Upper lobe of left lung (tissue), 6 donors: ENCODE measurements at regions not wholly inside any gene's neighbourhood (a gene's known extent, or its start where the extent isn't known, plus 50 kb on each side); places are given as distances from the start of the nearest gene placed in this dataset.
A peak's percentile ranks its signal among the peaks of the same experiment; 100 is the strongest.

Experiments
- ATAC-seq, 2 donors: fragments of 200-7000 bp; cut with Tn5 transposase; one replicate each; pipeline ENCODE4 v1.9.1; 2022; ENCODE audit warnings: mild to moderate bottlenecking in 2 of 2, moderate library complexity in 2 of 2; ENCODE audit not compliant: low FRiP score in 2 of 2
- DNase-seq, 2 donors: peaks; one replicate each; pipeline ENCODE4 v3.0.0-alpha.2; 2019 to 2020
- H3K27ac ChIP-seq, 4 donors: fragments of 200-600 bp; sonication (generic); one replicate each; pipeline ENCODE4 v1.5.1; 2016 to 2019
- H3K27me3 ChIP-seq, 4 donors: fragments of 200-600 bp; sonication (generic); one replicate each; pipeline ENCODE4 v1.5.1; 2017 to 2019
- H3K36me3 ChIP-seq, 4 donors: fragments of 200-600 bp; sonication (generic); one replicate each; pipeline ENCODE4 v1.5.1; 2016 to 2019
- H3K4me1 ChIP-seq, 4 donors: fragments of 200-600 bp; sonication (generic); one replicate each; pipeline ENCODE4 v1.5.1; 2018 to 2019
- H3K4me3 ChIP-seq, 4 donors: fragments of 200-600 bp; sonication (generic); one replicate each; pipeline ENCODE4 v1.5.1; 2017 to 2019; ENCODE audit warnings: mild to moderate bottlenecking in 2 of 4, moderate library complexity in 1 of 4
- H3K9me3 ChIP-seq, 4 donors: fragments of 200-600 bp; sonication (generic); one replicate each; pipeline ENCODE4 v1.5.1; 2018 to 2019
- CTCF ChIP-seq, 6 experiments: fragments of 450-650 bp in 4 of 6; fragments of 200-600 bp in 2 of 6; sonication (generic) in 2 of 6; IDR thresholded peaks; one replicate each; pipeline ENCODE4 v1.5.1; 2016 to 2019; ENCODE audit warnings: antibody characterized with exemption in 6 of 6
- EP300 ChIP-seq, 4 donors: sonication (generic); formaldehyde crosslinking; IDR thresholded peaks; one replicate each; pipeline ENCODE4 v1.5.1; 2017; ENCODE audit warnings: antibody characterized with exemption in 4 of 4, control low read depth in 2 of 4
- POLR2A ChIP-seq, 4 donors: fragments of 450-650 bp; IDR thresholded peaks; one replicate each; pipeline ENCODE4 v1.5.1; 2016 to 2017; ENCODE audit warnings: antibody characterized with exemption in 4 of 4, mild to moderate bottlenecking in 2 of 4
- POLR2AphosphoS5 ChIP-seq, 2 donors: sonication (generic); formaldehyde crosslinking; IDR thresholded peaks; one replicate each; pipeline ENCODE4 v1.5.1; 2017; ENCODE audit warnings: antibody characterized with exemption in 2 of 2
- WGBS, 2 donors: methylation state at CpG; one replicate each; pipeline ENCODE4 v1.1.5; 2017 to 2018; 5-methylcytosine and 5-hydroxymethylcytosine counted together
- donor health status: DM: no; HTN: no; CAD: no; lungs with moderate emphysema.
- donor health status: DM: no; HTN: yes; CAD: no; lungs with severe emphysema.

GRCh38 chr22:27494785-27495184 lies 306.8 kb downstream of the MN1 start:
- H3K27ac ChIP-seq, result no peak overlapping the region
- H3K9me3 ChIP-seq, result peaks cover 0 to 13% (median 0%) of the 10 kb centered on the region in 4 donors
- no peaks in the 10 kb centered on the region for H3K27me3 ChIP-seq
- peak in 1 of 2 donors; percentile 31 for DNase-seq
- TF ChIP-seq EP300 (IDR thresholded peaks at IDR 0.05) (no peak), CTCF (IDR thresholded peaks at IDR 0.05) (no peak), POLR2A (IDR thresholded peaks at IDR 0.05) (no peak), POLR2AphosphoS5 (IDR thresholded peaks at IDR 0.05) (no peak)
- no peaks in the 10 kb centered on the region for H3K4me1 ChIP-seq
- no peaks in the 10 kb centered on the region for H3K36me3 ChIP-seq
- 88 to 92% methylated on average over 13 of the region's 13 CpGs for WGBS, 2 donors
- H3K4me3 ChIP-seq, result no peak overlapping the region
- no peak for ATAC-seq

- TF ChIP-seq EP300 (IDR thresholded peaks at IDR 0.05) (no peak), CTCF (IDR thresholded peaks at IDR 0.05) (no peak), POLR2A (IDR thresholded peaks at IDR 0.05) (no peak), POLR2AphosphoS5 (IDR thresholded peaks at IDR 0.05) (no peak)
- DNase-seq (no peak), ATAC-seq (no peak)
- 68 to 79% methylated on average over 8 of the region's 8 CpGs for WGBS, 2 donors
- no peaks in the 10 kb centered on the region for H3K27me3 ChIP-seq
- H3K9me3 ChIP-seq, result peaks cover 0 to 13% (median 0%) of the 10 kb centered on the region in 4 donors
- no peaks in the 10 kb centered on the region for H3K36me3 ChIP-seq
- H3K27ac ChIP-seq, result no peak overlapping the region
- H3K4me1 ChIP-seq, result no peaks in the 10 kb centered on the region
- H3K4me3 ChIP-seq, result no peak overlapping the region
These were observed 306.2 kb downstream of the MN1 start for GRCh38 chr22:27495325-27495724.

GRCh38 chr22:27499121-27499520 lies 302.4 kb downstream of the MN1 start:
- no peak overlapping the region for H3K27ac ChIP-seq
- ATAC-seq (peak in 1 of 2 donors; percentile 25), DNase-seq (peak in 1 of 2 donors; percentile 60)
- TF ChIP-seq POLR2A (IDR thresholded peaks at IDR 0.05) (no peak), CTCF (IDR thresholded peaks at IDR 0.05) (no peak), POLR2AphosphoS5 (IDR thresholded peaks at IDR 0.05) (no peak), EP300 (IDR thresholded peaks at IDR 0.05) (no peak)
- H3K4me3 ChIP-seq, result no peak overlapping the region
- 69 to 70% methylated on average over 5 to 13 of the region's 13 CpGs for WGBS, 2 donors
- H3K9me3 ChIP-seq, result no peaks in the 10 kb centered on the region
- H3K36me3 ChIP-seq, result no peaks in the 10 kb centered on the region
- H3K27me3 ChIP-seq, result no peaks in the 10 kb centered on the region
- no peaks in the 10 kb centered on the region for H3K4me1 ChIP-seq

GRCh38 chr22:27501191-27501936 lies 300.2 kb downstream of the MN1 start:
- Histone ChIP-seq H3K27ac (no peak overlapping the region), H3K36me3 (no peaks in the 10 kb centered on the region), H3K27me3 (no peaks in the 10 kb centered on the region), H3K4me1 (no peaks in the 10 kb centered on the region), H3K9me3 (no peaks in the 10 kb centered on the region), H3K4me3 (no peak overlapping the region)
- no peak for DNase-seq
- WGBS, 2 donors, result 87 to 88% methylated on average over 9 of the region's 9 CpGs
- TF ChIP-seq POLR2A (IDR thresholded peaks at IDR 0.05), result no peak
- TF ChIP-seq POLR2AphosphoS5 (IDR thresholded peaks at IDR 0.05), result no peak
- no peak for ATAC-seq

GRCh38 chr22:27502327-27502726 lies 299.2 kb downstream of the MN1 start:
- Histone ChIP-seq H3K27ac (no peak overlapping the region), H3K9me3 (no peaks in the 10 kb centered on the region), H3K36me3 (no peaks in the 10 kb centered on the region), H3K4me3 (no peak overlapping the region), H3K27me3 (no peaks in the 10 kb centered on the region), H3K4me1 (no peaks in the 10 kb centered on the region)
- WGBS, 2 donors, result 92 to 93% methylated on average over 3 to 4 of the region's 4 CpGs
- DNase-seq (no peak), ATAC-seq (no peak)
- TF ChIP-seq POLR2A (IDR thresholded peaks at IDR 0.05) (no peak), EP300 (IDR thresholded peaks at IDR 0.05) (no peak), CTCF (IDR thresholded peaks at IDR 0.05) (no peak), POLR2AphosphoS5 (IDR thresholded peaks at IDR 0.05) (no peak)
